WI38 (cell line): ENCODE measurements at regions not wholly inside any gene's neighbourhood (a gene's known extent, or its start where the extent isn't known, plus 50 kb on each side); places are given as distances from the start of the nearest gene placed in this dataset.

Experiments used
- H3K4me3 ChIP-seq: 2 replicates; pipeline ENCODE4 v1.5.1; 2011; ENCODE audit warnings: low read depth, mild to moderate bottlenecking, control low read depth, low read length
- CTCF ChIP-seq: IDR thresholded peaks from 2 replicates; pipeline ENCODE4 v1.5.1; 2012; ENCODE audit warnings: low read depth, mild to moderate bottlenecking, control low read depth, low read length

- no peak for TF ChIP-seq CTCF
- no peak overlapping the region for H3K4me3 ChIP-seq
Observed at GRCh38 chr18:10304853-10305252, 149.6 kb upstream of the APCDD1 start.

- no peak overlapping the region for H3K4me3 ChIP-seq
- no peak for TF ChIP-seq CTCF
Observed at GRCh38 chr18:10306779-10307178, 147.7 kb upstream of the APCDD1 start.

- no peak for TF ChIP-seq CTCF
- H3K4me3 ChIP-seq: no peak overlapping the region
Observed at GRCh38 chr18:10308154-10308553, 146.3 kb upstream of the APCDD1 start.

- no peak for TF ChIP-seq CTCF
- H3K4me3 ChIP-seq: no peak overlapping the region
Observed at GRCh38 chr18:10310626-10311025, 143.8 kb upstream of the APCDD1 start.

- TF ChIP-seq CTCF: no peak
Observed at GRCh38 chr18:10312326-10313015, 142.0 kb upstream of the APCDD1 start.

GRCh38 chr18:10313016-10313342, 141.5 kb upstream of the APCDD1 start:
- no peak overlapping the region for H3K4me3 ChIP-seq
- no peak for TF ChIP-seq CTCF

More at GRCh38 chr18:10312326-10313015, 142.0 kb upstream of the APCDD1 start:
- no peak overlapping the region for H3K4me3 ChIP-seq

- no peak overlapping the region for H3K4me3 ChIP-seq
- TF ChIP-seq CTCF: no peak
Observed at GRCh38 chr18:10314066-10314465, 140.4 kb upstream of the APCDD1 start.
